Peyer's patch (tissue), 4 donors: ENCODE measurements at regions not wholly inside any gene's neighbourhood (a gene's known extent, or its start where the extent isn't known, plus 50 kb on each side); places are given as distances from the start of the nearest gene placed in this dataset.

Experiments used
- POLR2A ChIP-seq, 2 donors: fragments of 450-650 bp; IDR thresholded peaks; one replicate each; pipeline ENCODE4 v1.5.1; 2017; ENCODE audit warnings: antibody characterized with exemption in 2 of 2, mild to moderate bottlenecking in 2 of 2, moderate library complexity in 2 of 2
- TF ChIP-seq, protein P1 (sequence below), 6 experiments: fragments of 450-650 bp in 4 of 6; fragments of 200-600 bp in 2 of 6; sonication (generic) in 1 of 6; IDR thresholded peaks; one replicate each; pipeline ENCODE4 v1.5.1; 2017 to 2019; ENCODE audit warnings: antibody characterized with exemption in 6 of 6, mild to moderate bottlenecking in 3 of 6, moderate library complexity in 1 of 6

- TF ChIP-seq, protein P1, sequence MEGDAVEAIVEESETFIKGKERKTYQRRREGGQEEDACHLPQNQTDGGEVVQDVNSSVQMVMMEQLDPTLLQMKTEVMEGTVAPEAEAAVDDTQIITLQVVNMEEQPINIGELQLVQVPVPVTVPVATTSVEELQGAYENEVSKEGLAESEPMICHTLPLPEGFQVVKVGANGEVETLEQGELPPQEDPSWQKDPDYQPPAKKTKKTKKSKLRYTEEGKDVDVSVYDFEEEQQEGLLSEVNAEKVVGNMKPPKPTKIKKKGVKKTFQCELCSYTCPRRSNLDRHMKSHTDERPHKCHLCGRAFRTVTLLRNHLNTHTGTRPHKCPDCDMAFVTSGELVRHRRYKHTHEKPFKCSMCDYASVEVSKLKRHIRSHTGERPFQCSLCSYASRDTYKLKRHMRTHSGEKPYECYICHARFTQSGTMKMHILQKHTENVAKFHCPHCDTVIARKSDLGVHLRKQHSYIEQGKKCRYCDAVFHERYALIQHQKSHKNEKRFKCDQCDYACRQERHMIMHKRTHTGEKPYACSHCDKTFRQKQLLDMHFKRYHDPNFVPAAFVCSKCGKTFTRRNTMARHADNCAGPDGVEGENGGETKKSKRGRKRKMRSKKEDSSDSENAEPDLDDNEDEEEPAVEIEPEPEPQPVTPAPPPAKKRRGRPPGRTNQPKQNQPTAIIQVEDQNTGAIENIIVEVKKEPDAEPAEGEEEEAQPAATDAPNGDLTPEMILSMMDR (IDR thresholded peaks at IDR 0.05), result no peak
- TF ChIP-seq POLR2A (IDR thresholded peaks at IDR 0.05), result no peak
Measured at GRCh38 chr9:29311221-29311620, 1737.9 kb upstream of the C9orf72 start.
